ENCODE measurements at regions not wholly inside any gene's neighbourhood (a gene's known extent, or its start where the extent isn't known, plus 50 kb on each side); places are given as distances from the start of the nearest gene placed in this dataset.

- H3K27ac ChIP-seq (replicated peaks): no peak overlapping the region
- H3K27me3 ChIP-seq (ENCODE audit: insufficient read depth, poor library complexity, severe bottlenecking): no peaks in the 10 kb centered on the region
- DNase-seq (ENCODE audit: low read depth in 1 of 2, low spot score in 1 of 2): peak; percentile 29 to 35
- no peak for TF ChIP-seq CTCF (IDR thresholded peaks at IDR 0.05; ENCODE audit: insufficient read depth, low read length)
- TF ChIP-seq REST (IDR thresholded peaks at IDR 0.05; ENCODE audit: insufficient replicate concordance, low read depth): no peak
- TF ChIP-seq GABPA (IDR thresholded peaks at IDR 0.05; ENCODE audit: low read depth): 0 out of 2 replicates have a peak, but pooled peaks have one; percentile 15
- TF ChIP-seq POLR2AphosphoS5 (IDR thresholded peaks at IDR 0.05; ENCODE audit: low read depth): no peak
- no peak for TF ChIP-seq SPI1 (IDR thresholded peaks at IDR 0.05; ENCODE audit: borderline replicate concordance, low read depth)
- no peak overlapping the region for H3K4me3 ChIP-seq (replicated peaks; ENCODE audit: insufficient read depth, low read length)
Measured at GRCh38 chr18:64707052-64707451, 558.2 kb upstream of the LINC00305 start.

GRCh38 chr18:64699081-64699480, 550.2 kb upstream of the LINC00305 start:
- TF ChIP-seq REST (IDR thresholded peaks at IDR 0.05; ENCODE audit: insufficient replicate concordance, low read depth) (no peak), GABPA (IDR thresholded peaks at IDR 0.05; ENCODE audit: low read depth) (no peak), POLR2AphosphoS5 (IDR thresholded peaks at IDR 0.05; ENCODE audit: low read depth) (no peak), CTCF (IDR thresholded peaks at IDR 0.05; ENCODE audit: insufficient read depth, low read length) (no peak), SPI1 (IDR thresholded peaks at IDR 0.05; ENCODE audit: borderline replicate concordance, low read depth) (no peak)
- H3K4me3 ChIP-seq (replicated peaks; ENCODE audit: insufficient read depth, low read length): no peak overlapping the region
- peak in 1 of 2 experiments; percentile 52 for DNase-seq (ENCODE audit: low read depth in 1 of 2, low spot score in 1 of 2)

GRCh38 chr18:64695851-64696553, 547.1 kb upstream of the LINC00305 start:
- Histone ChIP-seq H3K27me3 (ENCODE audit: insufficient read depth, poor library complexity, severe bottlenecking) (no peaks in the 10 kb centered on the region), H3K27ac (replicated peaks) (peak overlapping the region; percentile 48), H3K4me3 (replicated peaks; ENCODE audit: insufficient read depth, low read length) (no peak overlapping the region)
- DNase-seq (ENCODE audit: low read depth in 1 of 2, low spot score in 1 of 2): peak; percentile 87 to 92
- TF ChIP-seq GABPA (IDR thresholded peaks at IDR 0.05; ENCODE audit: low read depth) (peak; percentile 47; the same call in 1 of the 2 replicates), CTCF (IDR thresholded peaks at IDR 0.05; ENCODE audit: insufficient read depth, low read length) (no peak), POLR2AphosphoS5 (IDR thresholded peaks at IDR 0.05; ENCODE audit: low read depth) (peak; percentile 93), SPI1 (IDR thresholded peaks at IDR 0.05; ENCODE audit: borderline replicate concordance, low read depth) (peak; percentile 99), REST (IDR thresholded peaks at IDR 0.05; ENCODE audit: insufficient replicate concordance, low read depth) (no peak)

More at GRCh38 chr18:64699081-64699480, 550.2 kb upstream of the LINC00305 start:
- H3K27me3 ChIP-seq (ENCODE audit: insufficient read depth, poor library complexity, severe bottlenecking): no peaks in the 10 kb centered on the region
- H3K27ac ChIP-seq (replicated peaks): no peak overlapping the region
